CD4-positive, alpha-beta T cell (primary cell): ENCODE measurements at regions not wholly inside any gene's neighbourhood (a gene's known extent, or its start where the extent isn't known, plus 50 kb on each side); places are given as distances from the start of the nearest gene placed in this dataset.

Experiments
- ATAC-seq: fragments of 200-7000 bp; cut with Tn5 transposase; one replicate; pipeline ENCODE4 v1.10.0; 2022; ENCODE audit warnings: mild to moderate bottlenecking; ENCODE audit not compliant: poor library complexity
- CTCF ChIA-PET: fragments of 350-600 bp; sonication (Branson Sonifier 250); formaldehyde crosslinking; loops from one replicate; lab custom pipeline; 2021; ENCODE audit warnings: antibody characterized with exemption, inconsistent platforms; lab: Charles Lee
- POLR2A ChIA-PET: fragments of 350-600 bp; sonication (Branson Sonifier 250); formaldehyde crosslinking; loops from one replicate; lab custom pipeline; 2021; ENCODE audit warnings: antibody characterized with exemption, inconsistent platforms; lab: Charles Lee
- DNase-seq, 14 experiments: peaks; one replicate each; pipeline ENCODE4 v3.0.0-alpha.2; 2013 to 2020; ENCODE audit warnings: mixed read lengths in 2 of 14
- H3K27ac ChIP-seq, 2 donors: one replicate each; pipeline versions ENCODE4 v1.5.1 to v1.7.0; 2013; ENCODE audit warnings: low read length in 2 of 2, low read depth in 1 of 2, mild to moderate bottlenecking in 1 of 2
- H3K27me3 ChIP-seq, 2 experiments: 1 replicate in 1 of 2; 2 replicates in 1 of 2; pipeline versions ENCODE4 v1.6.1 to v1.7.0; 2013; ENCODE audit warnings: low read length in 2 of 2, control low read depth in 1 of 2, mild to moderate bottlenecking in 1 of 2, moderate library complexity in 1 of 2; ENCODE audit not compliant: insufficient read depth in 2 of 2, control insufficient read depth in 1 of 2
- H3K36me3 ChIP-seq: one replicate; pipeline ENCODE4 v1.6.1; 2013; ENCODE audit warnings: low read length, control low read depth; ENCODE audit not compliant: insufficient read depth
- H3K4me1 ChIP-seq: one replicate; pipeline ENCODE4 v1.6.1; 2013; ENCODE audit warnings: low read length, control low read depth; ENCODE audit not compliant: insufficient read depth
- H3K4me3 ChIP-seq: one replicate; pipeline ENCODE4 v1.5.1; 2013; ENCODE audit warnings: mild to moderate bottlenecking, low read length, moderate library complexity
- H3K9me3 ChIP-seq, 2 experiments: 1 replicate in 1 of 2; 2 replicates in 1 of 2; pipeline versions ENCODE4 v1.6.1 to v1.7.0; 2013; ENCODE audit warnings: low read length in 2 of 2, mild to moderate bottlenecking in 2 of 2, control low read depth in 1 of 2, moderate library complexity in 1 of 2; ENCODE audit not compliant: control insufficient read depth in 1 of 2, insufficient read depth in 1 of 2
- H3K27ac Mint-ChIP-seq: one replicate; pipeline ENCODE4 v1.8.0; 2020; ENCODE audit warnings: mixed read lengths
- H3K27me3 Mint-ChIP-seq: one replicate; pipeline ENCODE4 v1.8.0; 2021; ENCODE audit warnings: mixed read lengths
- H3K36me3 Mint-ChIP-seq: one replicate; pipeline ENCODE4 v1.8.0; 2021; ENCODE audit warnings: low read depth, mixed read lengths
- H3K4me1 Mint-ChIP-seq: one replicate; pipeline ENCODE4 v1.8.0; 2021; ENCODE audit warnings: low read depth, mixed read lengths
- H3K4me3 Mint-ChIP-seq: one replicate; pipeline ENCODE4 v1.8.0; 2020; ENCODE audit warnings: mild to moderate bottlenecking, mixed read lengths
- H3K9me3 Mint-ChIP-seq: one replicate; pipeline ENCODE4 v1.8.0; 2020; ENCODE audit warnings: mixed read lengths
- intact Hi-C, 2 experiments: fragments of 100-400 bp; cut with DNase I in 1 of 2; cut with micrococcal nuclease in 1 of 2; formaldehyde crosslinking; loops; one replicate each; pipeline versions ENCODE4 v1.15.1 to v1.9.0; 2023 to 2025; cut with DNase I, micrococcal nuclease
- TF ChIP-seq, protein P1 (sequence below): fragments of 200-600 bp; IDR thresholded peaks from one replicate; pipeline ENCODE4 v1.8.0; 2022; ENCODE audit warnings: antibody characterized with exemption, mild to moderate bottlenecking

DNA sequence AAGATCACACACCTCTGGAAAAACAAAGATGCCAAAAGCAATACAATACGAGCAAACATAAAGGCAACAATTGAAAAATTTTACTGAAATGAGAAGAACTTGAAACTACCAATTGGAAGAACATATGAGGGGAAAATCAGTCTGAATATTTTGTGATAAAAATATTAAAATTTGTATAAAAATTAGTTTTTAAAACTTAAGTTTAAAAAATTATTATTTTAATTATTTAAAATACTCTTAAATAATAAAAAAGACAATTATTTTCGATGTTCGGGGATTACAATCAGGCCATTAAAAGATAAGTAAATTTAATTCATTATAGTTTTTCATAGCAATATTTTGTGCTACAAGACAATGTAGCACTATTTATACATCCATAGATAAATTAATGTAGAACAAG lies 1239.3 kb downstream of the AMY1C start:
- H3K27ac Mint-ChIP-seq: no peak overlapping the region
- DNase-seq: no peak
- no peak for ATAC-seq
- intact Hi-C loops: no loop called here
- Histone ChIP-seq H3K4me3 (no peak overlapping the region), H3K27me3 (no peaks in the 10 kb centered on the region), H3K36me3 (no peaks in the 10 kb centered on the region), H3K9me3 (peaks cover 0 to 4% of the 10 kb centered on the region in 2 experiments), H3K27ac (no peak overlapping the region), H3K4me1 (no peaks in the 10 kb centered on the region)
- TF ChIP-seq, protein P1, sequence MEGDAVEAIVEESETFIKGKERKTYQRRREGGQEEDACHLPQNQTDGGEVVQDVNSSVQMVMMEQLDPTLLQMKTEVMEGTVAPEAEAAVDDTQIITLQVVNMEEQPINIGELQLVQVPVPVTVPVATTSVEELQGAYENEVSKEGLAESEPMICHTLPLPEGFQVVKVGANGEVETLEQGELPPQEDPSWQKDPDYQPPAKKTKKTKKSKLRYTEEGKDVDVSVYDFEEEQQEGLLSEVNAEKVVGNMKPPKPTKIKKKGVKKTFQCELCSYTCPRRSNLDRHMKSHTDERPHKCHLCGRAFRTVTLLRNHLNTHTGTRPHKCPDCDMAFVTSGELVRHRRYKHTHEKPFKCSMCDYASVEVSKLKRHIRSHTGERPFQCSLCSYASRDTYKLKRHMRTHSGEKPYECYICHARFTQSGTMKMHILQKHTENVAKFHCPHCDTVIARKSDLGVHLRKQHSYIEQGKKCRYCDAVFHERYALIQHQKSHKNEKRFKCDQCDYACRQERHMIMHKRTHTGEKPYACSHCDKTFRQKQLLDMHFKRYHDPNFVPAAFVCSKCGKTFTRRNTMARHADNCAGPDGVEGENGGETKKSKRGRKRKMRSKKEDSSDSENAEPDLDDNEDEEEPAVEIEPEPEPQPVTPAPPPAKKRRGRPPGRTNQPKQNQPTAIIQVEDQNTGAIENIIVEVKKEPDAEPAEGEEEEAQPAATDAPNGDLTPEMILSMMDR: no peak
- POLR2A ChIA-PET: no interaction called here
- no peaks in the 10 kb centered on the region for H3K27me3 Mint-ChIP-seq
- no peaks in the 10 kb centered on the region for H3K36me3 Mint-ChIP-seq
- no peak overlapping the region for H3K4me3 Mint-ChIP-seq
- H3K9me3 Mint-ChIP-seq: peaks cover 23% of the 10 kb centered on the region
- H3K4me1 Mint-ChIP-seq: no peaks in the 10 kb centered on the region
- CTCF ChIA-PET: no interaction called here

DNA sequence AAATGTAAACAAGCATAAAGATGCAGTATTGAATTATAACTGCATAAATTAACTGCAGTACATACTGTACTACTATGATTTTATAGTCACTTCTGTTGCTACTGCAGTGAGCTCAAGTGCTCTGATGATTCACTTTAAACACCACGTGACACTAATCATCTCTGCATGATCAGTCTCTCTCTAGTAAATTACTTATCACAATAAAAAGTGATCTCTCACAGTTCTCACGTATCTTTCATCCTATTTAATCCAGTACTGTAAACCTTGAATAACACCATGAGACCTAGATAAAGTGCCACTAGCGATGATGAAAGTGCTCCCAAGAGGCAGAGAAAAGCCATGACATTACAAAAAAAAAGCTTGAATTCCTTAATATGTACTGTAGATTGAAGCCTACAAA lies 1242.0 kb downstream of the AMY1C start:
- TF ChIP-seq, protein P1: no peak
- ChIA-PET POLR2A (no interaction called here), CTCF (no interaction called here)
- H3K4me3 ChIP-seq: no peak overlapping the region
- H3K9me3 Mint-ChIP-seq: peaks cover 18% of the 10 kb centered on the region
- intact Hi-C loops: no loop called here
- H3K36me3 Mint-ChIP-seq: no peaks in the 10 kb centered on the region
- no peaks in the 10 kb centered on the region for H3K27me3 ChIP-seq
- H3K27me3 Mint-ChIP-seq: no peaks in the 10 kb centered on the region
- no peaks in the 10 kb centered on the region for H3K36me3 ChIP-seq
- no peak overlapping the region for H3K4me3 Mint-ChIP-seq
- no peak for DNase-seq
- no peak for ATAC-seq
- H3K4me1 ChIP-seq: no peaks in the 10 kb centered on the region
- no peak overlapping the region for H3K27ac ChIP-seq
- no peak overlapping the region for H3K27ac Mint-ChIP-seq
- H3K4me1 Mint-ChIP-seq: no peaks in the 10 kb centered on the region
- H3K9me3 ChIP-seq: no peaks in the 10 kb centered on the region

DNA sequence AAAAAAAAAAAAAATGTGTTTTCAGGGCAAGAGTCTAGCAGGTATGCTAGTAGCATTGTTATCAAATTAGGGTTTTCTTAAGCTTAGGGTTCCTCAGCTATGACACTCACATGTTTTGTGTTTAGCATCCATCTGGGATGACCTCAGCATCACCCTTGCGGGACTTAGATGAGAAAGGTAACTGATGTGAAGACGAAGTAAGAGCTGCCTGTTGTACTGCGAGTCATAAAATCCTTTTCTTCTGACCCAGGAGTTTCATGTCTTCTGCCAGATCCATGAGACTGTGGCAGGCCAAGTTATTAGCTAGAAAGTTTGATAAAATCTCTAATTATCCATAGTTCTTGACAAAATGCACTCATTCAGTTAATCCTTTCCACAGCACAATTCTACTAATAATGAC lies 1251.1 kb downstream of the AMY1C start:
- H3K36me3 ChIP-seq: no peaks in the 10 kb centered on the region
- Mint-ChIP-seq H3K9me3 (peaks cover 13% of the 10 kb centered on the region), H3K27ac (no peak overlapping the region), H3K36me3 (no peaks in the 10 kb centered on the region), H3K4me1 (no peaks in the 10 kb centered on the region), H3K27me3 (no peaks in the 10 kb centered on the region), H3K4me3 (no peak overlapping the region)
- ATAC-seq (no peak), DNase-seq (no peak)
- POLR2A ChIA-PET: no interaction called here
- peaks cover 11% of the 10 kb centered on the region in 2 experiments for H3K9me3 ChIP-seq
- TF ChIP-seq, protein P1: no peak
- CTCF ChIA-PET: no interaction called here
- intact Hi-C loops: no loop called here
- no peaks in the 10 kb centered on the region for H3K27me3 ChIP-seq
- no peak overlapping the region for H3K4me3 ChIP-seq
- no peak overlapping the region for H3K27ac ChIP-seq
- no peaks in the 10 kb centered on the region for H3K4me1 ChIP-seq
